Neural progenitor cell (in vitro differentiated cells): ENCODE measurements at regions not wholly inside any gene's neighbourhood (a gene's known extent, or its start where the extent isn't known, plus 50 kb on each side); places are given as distances from the start of the nearest gene placed in this dataset.

Experiments
- DNase-seq: peaks from one replicate; pipeline ENCODE4 v3.0.0-alpha.2; 2016; ENCODE audit warnings: low spot score
- H2AFZ ChIP-seq: fragments of 200-600 bp; sonication (generic); replicated peaks from 2 replicates; pipeline ENCODE4 v1.6.1; 2016; ENCODE audit warnings: antibody characterized with exemption
- H3F3A ChIP-seq: fragments of 200-600 bp; sonication (generic); 2 replicates; pipeline ENCODE4 v1.6.1; 2016; ENCODE audit warnings: antibody characterized with exemption, low read depth
- H3K27ac ChIP-seq: fragments of 200-600 bp; sonication (generic); 2 replicates; pipeline ENCODE4 v1.5.1; 2016; ENCODE audit warnings: mild to moderate bottlenecking
- H3K27me3 ChIP-seq: fragments of 200-600 bp; sonication (generic); 2 replicates; pipeline ENCODE4 v1.6.1; 2016; ENCODE audit warnings: mild to moderate bottlenecking, moderate library complexity
- H3K36me3 ChIP-seq: fragments of 200-600 bp; sonication (generic); 2 replicates; pipeline ENCODE4 v1.5.1; 2016
- H3K4me1 ChIP-seq: fragments of 200-600 bp; sonication (generic); 2 replicates; pipeline ENCODE4 v1.6.1; 2016; ENCODE audit warnings: mixed run types
- H3K4me2 ChIP-seq: fragments of 200-600 bp; sonication (generic); 2 replicates; pipeline ENCODE4 v1.6.1; 2016
- H3K4me3 ChIP-seq: fragments of 200-600 bp; sonication (generic); 2 replicates; pipeline ENCODE4 v1.5.1; 2016
- H3K79me2 ChIP-seq: fragments of 200-600 bp; sonication (generic); 2 replicates; pipeline ENCODE4 v1.6.1; 2016; ENCODE audit warnings: low read depth
- H3K9ac ChIP-seq: fragments of 200-600 bp; sonication (generic); 2 replicates; pipeline ENCODE4 v1.6.1; 2016
- H3K9me3 ChIP-seq: fragments of 200-600 bp; sonication (generic); 2 replicates; pipeline ENCODE4 v1.5.1; 2016; ENCODE audit warnings: low read depth
- H4K20me1 ChIP-seq: fragments of 200-600 bp; sonication (generic); 2 replicates; pipeline ENCODE4 v1.6.1; 2016; ENCODE audit warnings: low read depth
- H3K27ac Mint-ChIP-seq: 3 replicates; pipeline ENCODE4 v1.8.0; 2021; ENCODE audit warnings: mixed read lengths
- H3K27me3 Mint-ChIP-seq: 2 replicates; pipeline ENCODE4 v1.8.0; 2022; ENCODE audit warnings: low read depth, mild to moderate bottlenecking, inconsistent platforms, moderate library complexity, mixed read lengths; ENCODE audit not compliant: insufficient read depth
- H3K36me3 Mint-ChIP-seq: 3 replicates; pipeline ENCODE4 v1.8.0; 2021; ENCODE audit warnings: mixed read lengths
- H3K4me1 Mint-ChIP-seq: 3 replicates; pipeline ENCODE4 v1.8.0; 2021; ENCODE audit warnings: mixed read lengths
- H3K4me3 Mint-ChIP-seq: 3 replicates; pipeline ENCODE4 v1.8.0; 2021; ENCODE audit warnings: mild to moderate bottlenecking, moderate library complexity, mixed read lengths
- H3K9me3 Mint-ChIP-seq: 3 replicates; pipeline ENCODE4 v1.8.0; 2020; ENCODE audit warnings: mixed read lengths
- EZH2 ChIP-seq: fragments of 200-600 bp; sonication (generic); IDR thresholded peaks from 2 replicates; pipeline ENCODE4 v1.6.1; 2017; ENCODE audit warnings: antibody characterized with exemption, mild to moderate bottlenecking, moderate library complexity
- EZH2phosphoT487 ChIP-seq: fragments of 200-600 bp; sonication (generic); IDR thresholded peaks from 2 replicates; pipeline ENCODE4 v1.6.1; 2017; ENCODE audit warnings: antibody characterized with exemption
- TF ChIP-seq, protein P1 (sequence below): fragments of 200-600 bp; sonication (generic); IDR thresholded peaks from 2 replicates; pipeline ENCODE4 v1.5.1; 2017; ENCODE audit warnings: antibody characterized with exemption, mild to moderate bottlenecking

GRCh38 chr6:11313207-11313606 is 80.7 kb upstream of the NEDD9 start:
- Mint-ChIP-seq H3K4me3 (no peak overlapping the region), H3K27ac (no peak overlapping the region), H3K4me1 (peaks cover 7% of the 10 kb centered on the region), H3K27me3 (peaks cover 6% of the 10 kb centered on the region), H3K9me3 (no peaks in the 10 kb centered on the region), H3K36me3 (no peaks in the 10 kb centered on the region)
- Histone ChIP-seq H2AFZ (no peak overlapping the region), H3K27me3 (no peaks in the 10 kb centered on the region), H4K20me1 (no peaks in the 10 kb centered on the region), H3K27ac (no peak overlapping the region), H3K79me2 (no peaks in the 10 kb centered on the region), H3K9me3 (no peaks in the 10 kb centered on the region), H3K9ac (no peak overlapping the region), H3F3A (no peaks in the 10 kb centered on the region), H3K36me3 (no peaks in the 10 kb centered on the region), H3K4me2 (no peak overlapping the region), H3K4me1 (no peaks in the 10 kb centered on the region), H3K4me3 (no peak overlapping the region)
- TF ChIP-seq, protein P1, sequence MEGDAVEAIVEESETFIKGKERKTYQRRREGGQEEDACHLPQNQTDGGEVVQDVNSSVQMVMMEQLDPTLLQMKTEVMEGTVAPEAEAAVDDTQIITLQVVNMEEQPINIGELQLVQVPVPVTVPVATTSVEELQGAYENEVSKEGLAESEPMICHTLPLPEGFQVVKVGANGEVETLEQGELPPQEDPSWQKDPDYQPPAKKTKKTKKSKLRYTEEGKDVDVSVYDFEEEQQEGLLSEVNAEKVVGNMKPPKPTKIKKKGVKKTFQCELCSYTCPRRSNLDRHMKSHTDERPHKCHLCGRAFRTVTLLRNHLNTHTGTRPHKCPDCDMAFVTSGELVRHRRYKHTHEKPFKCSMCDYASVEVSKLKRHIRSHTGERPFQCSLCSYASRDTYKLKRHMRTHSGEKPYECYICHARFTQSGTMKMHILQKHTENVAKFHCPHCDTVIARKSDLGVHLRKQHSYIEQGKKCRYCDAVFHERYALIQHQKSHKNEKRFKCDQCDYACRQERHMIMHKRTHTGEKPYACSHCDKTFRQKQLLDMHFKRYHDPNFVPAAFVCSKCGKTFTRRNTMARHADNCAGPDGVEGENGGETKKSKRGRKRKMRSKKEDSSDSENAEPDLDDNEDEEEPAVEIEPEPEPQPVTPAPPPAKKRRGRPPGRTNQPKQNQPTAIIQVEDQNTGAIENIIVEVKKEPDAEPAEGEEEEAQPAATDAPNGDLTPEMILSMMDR = no peak
- TF ChIP-seq EZH2 (no peak), EZH2phosphoT487 (no peak)
- DNase-seq = no peak

DNA sequence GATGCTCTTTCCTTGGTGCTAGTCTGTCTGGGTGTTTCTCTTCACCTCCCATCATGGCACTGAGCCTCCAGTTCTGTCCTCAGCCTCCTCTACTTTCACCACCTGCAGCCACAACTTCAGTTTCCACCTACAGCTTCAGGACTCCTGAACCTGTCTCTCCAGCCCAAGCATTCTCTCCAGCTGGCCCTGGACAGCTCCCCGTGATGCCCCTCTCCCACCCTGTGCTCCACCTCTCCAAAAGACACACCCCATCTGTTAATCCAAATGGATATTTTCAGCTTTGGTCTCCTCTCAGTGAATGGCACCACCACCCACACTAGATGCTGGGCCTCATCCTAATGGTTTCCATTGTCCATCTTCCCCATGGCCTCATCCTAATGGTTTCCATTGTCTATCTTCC is 79.5 kb upstream of the NEDD9 start:
- Mint-ChIP-seq H3K4me1 (no peaks in the 10 kb centered on the region), H3K36me3 (no peaks in the 10 kb centered on the region), H3K9me3 (no peaks in the 10 kb centered on the region), H3K27ac (no peak overlapping the region), H3K4me3 (no peak overlapping the region), H3K27me3 (peaks cover 3% of the 10 kb centered on the region)
- Histone ChIP-seq H3K36me3 (no peaks in the 10 kb centered on the region), H4K20me1 (no peaks in the 10 kb centered on the region), H3K4me2 (no peak overlapping the region), H3F3A (no peaks in the 10 kb centered on the region), H2AFZ (no peak overlapping the region), H3K9ac (no peak overlapping the region), H3K9me3 (no peaks in the 10 kb centered on the region), H3K79me2 (no peaks in the 10 kb centered on the region), H3K27me3 (no peaks in the 10 kb centered on the region), H3K4me3 (no peak overlapping the region), H3K4me1 (no peaks in the 10 kb centered on the region), H3K27ac (no peak overlapping the region)
- no peak for TF ChIP-seq EZH2phosphoT487
- TF ChIP-seq, protein P1 = no peak
- no peak for TF ChIP-seq EZH2
- no peak for DNase-seq

DNA sequence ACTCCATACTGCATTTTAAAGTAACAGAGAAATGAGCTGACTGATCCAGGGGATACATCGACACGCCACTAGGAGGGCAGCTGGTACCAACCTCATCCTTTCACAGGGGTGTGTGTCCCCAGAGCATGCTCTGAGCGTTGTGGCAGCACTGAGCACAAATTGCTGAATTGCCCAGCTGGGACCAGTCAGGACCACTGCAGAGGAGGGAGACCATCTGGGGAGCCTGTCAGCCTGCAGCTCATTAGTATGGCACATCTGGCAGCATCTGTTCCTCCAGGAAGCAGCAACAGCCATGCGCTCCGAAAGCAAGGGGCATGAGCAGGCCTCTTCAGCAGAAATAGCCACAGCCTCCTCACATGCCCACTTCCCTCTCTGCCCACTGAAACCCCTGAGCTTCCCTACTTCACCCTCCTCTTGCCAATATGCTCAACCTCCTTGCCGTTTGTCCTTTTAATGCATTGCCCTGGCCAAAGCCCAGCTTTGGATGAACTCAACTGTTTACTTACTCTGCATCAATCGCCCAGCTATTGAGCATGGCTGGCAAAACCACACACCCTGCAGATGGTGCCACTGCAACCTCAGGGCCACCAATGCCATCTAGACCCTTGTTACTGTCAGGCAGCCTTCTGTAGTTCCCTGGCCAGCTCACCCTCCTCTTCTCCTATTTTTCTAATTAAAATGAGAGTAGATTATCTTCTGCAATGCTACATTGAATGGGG is 77.6 kb upstream of the NEDD9 start:
- no peaks in the 10 kb centered on the region for H3K36me3 ChIP-seq
- peak; percentile 25 for DNase-seq

More for the DNA sequence above, 77.6 kb upstream of the NEDD9 start:
- H3K4me3 Mint-ChIP-seq = no peak overlapping the region
- H3K9me3 ChIP-seq = no peaks in the 10 kb centered on the region
- H3K9me3 Mint-ChIP-seq = no peaks in the 10 kb centered on the region
- no peak overlapping the region for H2AFZ ChIP-seq
- no peaks in the 10 kb centered on the region for H4K20me1 ChIP-seq
- H3K79me2 ChIP-seq = no peaks in the 10 kb centered on the region
- no peak overlapping the region for H3K4me3 ChIP-seq
- no peaks in the 10 kb centered on the region for H3K36me3 Mint-ChIP-seq
- no peaks in the 10 kb centered on the region for H3F3A ChIP-seq
- H3K4me1 ChIP-seq = no peaks in the 10 kb centered on the region
- H3K27me3 Mint-ChIP-seq = peaks cover 3% of the 10 kb centered on the region
- H3K4me1 Mint-ChIP-seq = no peaks in the 10 kb centered on the region
- no peak overlapping the region for H3K4me2 ChIP-seq
- no peak overlapping the region for H3K27ac Mint-ChIP-seq
- H3K27ac ChIP-seq = no peak overlapping the region
- no peak overlapping the region for H3K9ac ChIP-seq
- H3K27me3 ChIP-seq = no peaks in the 10 kb centered on the region
- TF ChIP-seq, protein P1 = peak; percentile 18
- TF ChIP-seq EZH2phosphoT487 (no peak), EZH2 (no peak)
